ENCODE measurements at regions not wholly inside any gene's neighbourhood (a gene's known extent, or its start where the extent isn't known, plus 50 kb on each side); places are given as distances from the start of the nearest gene placed in this dataset.

DNA sequence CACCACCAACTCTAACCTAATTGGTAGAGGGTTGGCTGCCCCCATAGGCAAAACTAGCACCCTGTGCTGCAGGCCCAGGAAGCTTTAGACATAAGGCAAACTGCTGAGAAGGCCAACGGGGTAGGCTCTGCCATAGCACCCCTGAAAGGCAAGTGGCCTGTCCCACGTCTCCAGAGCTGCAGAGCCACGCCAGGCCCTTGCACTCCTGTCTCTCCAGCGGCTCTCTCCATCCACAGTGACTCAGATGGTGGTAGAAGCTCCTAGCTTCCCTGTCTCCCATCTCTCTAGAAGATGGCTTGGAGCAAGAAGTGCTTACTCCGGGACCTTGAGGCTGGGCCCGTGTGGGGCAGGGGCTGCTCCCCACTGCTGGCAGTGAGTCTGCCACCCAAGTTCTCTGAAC is 310.6 kb upstream of the ZMIZ1 start:
- no peak for TF ChIP-seq EZH2 (IDR thresholded peaks at IDR 0.05)
- TF ChIP-seq POLR2AphosphoS5 (IDR thresholded peaks at IDR 0.05; ENCODE audit: borderline replicate concordance, low read depth, low read length): no peak
- TF ChIP-seq FOXP2 (optimal IDR thresholded peaks at IDR 0.05; ENCODE audit: control extremely low read depth, extremely low read length, insufficient read depth): no peak

Data from SK-N-MC (cell line).